Motor neuron (in vitro differentiated cells): ENCODE measurements at regions not wholly inside any gene's neighbourhood (a gene's known extent, or its start where the extent isn't known, plus 50 kb on each side); places are given as distances from the start of the nearest gene placed in this dataset.

Source experiments
- ATAC-seq, 8 experiments: fragments of 200-7000 bp; cut with Tn5 transposase; replicated peaks in 6 of 8; 2 replicates each; pipeline ENCODE4 v1.8.0; 2021; ENCODE audit warnings: mild to moderate bottlenecking in 8 of 8, moderate library complexity in 8 of 8
- H3K27ac ChIP-seq, 2 donors: fragments of 250-450 bp; sonication (Bioruptor Pico); 2 replicates each; pipeline ENCODE4 v1.9.0; 2021; ENCODE audit warnings: antibody characterized with exemption in 2 of 2, mild to moderate bottlenecking in 2 of 2, moderate library complexity in 1 of 2
- H3K4me1 ChIP-seq, 2 donors: fragments of 250-450 bp; sonication (Bioruptor Pico); replicated peaks in 1 of 2; 2 replicates each; pipeline ENCODE4 v1.6.1; 2021; ENCODE audit warnings: antibody characterized with exemption in 2 of 2, mild to moderate bottlenecking in 2 of 2, moderate library complexity in 1 of 2
- H3K4me3 ChIP-seq, 5 donors: fragments of 250-450 bp; sonication (Bioruptor Pico); 2 replicates each; pipeline ENCODE4 v1.9.0; 2021; ENCODE audit warnings: antibody characterized with exemption in 5 of 5, mild to moderate bottlenecking in 5 of 5, moderate library complexity in 4 of 5
- WGBS, 10 experiments: fragments of 450-650 bp; shearing (Covaris generic); methylation state at CpG; one replicate each; pipeline ENCODE4 v1.0.0; 2022; 5-methylcytosine and 5-hydroxymethylcytosine counted together
- in situ Hi-C, 9 experiments: fragments of 400-800 bp; cut with MboI; loops; one replicate each; pipeline ENCODE4 v1.15.0; 2021; ENCODE audit warnings: low sequenced_read_pairs in 9 of 9, low pct_unique_long_range_greater_than_20kb in 2 of 9; ENCODE audit not compliant: unreplicated experiment in 9 of 9

DNA sequence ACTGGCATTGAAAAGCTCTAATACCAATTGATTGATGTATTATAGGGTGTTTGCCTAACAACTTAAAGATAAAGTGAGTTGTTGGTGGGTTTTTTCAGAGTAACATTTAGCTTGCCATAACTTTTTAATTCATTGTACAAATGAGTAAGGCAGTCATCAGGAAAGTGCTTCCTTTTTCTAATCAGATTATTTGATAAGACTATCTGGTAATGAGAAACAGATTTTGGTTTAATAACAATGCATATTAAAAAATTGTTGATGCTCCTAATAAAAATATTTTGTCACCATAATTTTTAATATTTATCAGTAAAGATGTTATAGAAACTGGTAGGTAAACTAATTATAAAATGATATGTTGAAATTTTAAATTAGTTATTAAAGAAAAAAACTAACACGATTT lies 51.3 kb downstream of the BLTP1 start:
- ATAC-seq = no peak
- in situ Hi-C loops = loop anchor here in 1 of 9 experiments (25.0 kb wide), 1 partner anchor 241 kb away; the partner anchor contains the start of gene TRPC3

DNA sequence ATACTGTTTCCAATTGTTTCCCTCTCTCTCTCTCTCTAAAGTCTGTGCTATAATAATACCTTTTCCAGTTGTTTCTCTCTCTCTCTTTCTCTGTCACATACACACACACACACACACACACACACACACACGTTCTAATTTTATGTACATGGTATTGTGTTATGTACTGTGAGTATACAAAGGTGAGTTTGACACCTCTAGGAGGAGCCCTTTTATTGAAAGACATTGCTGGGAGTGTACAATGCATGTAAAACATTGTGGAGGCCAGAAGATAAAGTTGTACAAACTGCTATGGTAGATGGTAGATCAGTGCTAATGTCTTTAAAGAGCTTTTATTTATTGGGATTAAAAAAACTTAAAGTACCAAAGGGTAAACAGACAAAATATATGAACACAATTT lies 53.6 kb downstream of the BLTP1 start:
- in situ Hi-C loops = loop anchor here in 1 of 9 experiments (25.0 kb wide), 1 partner anchor 243 kb away; the partner anchor contains the start of gene TRPC3
- 17 to 71% methylated on average over 1 of the region's 1 CpG; no CpG with 5 or more reads in 8 of the 10 experiments for WGBS, 10 experiments
- Histone ChIP-seq H3K27ac (no peak overlapping the region), H3K4me3 (no peak overlapping the region), H3K4me1 (no peaks in the 10 kb centered on the region)
- no peak for ATAC-seq

More for the DNA sequence above, 51.3 kb downstream of the BLTP1 start:
- WGBS, 10 experiments = 90 to 100% (median 100%) methylated on average over 1 of the region's 1 CpG; no CpG with 5 or more reads in 1 of the 10 experiments
- H3K27ac ChIP-seq = no peak overlapping the region
- H3K4me3 ChIP-seq = no peak overlapping the region
- no peaks in the 10 kb centered on the region for H3K4me1 ChIP-seq

DNA sequence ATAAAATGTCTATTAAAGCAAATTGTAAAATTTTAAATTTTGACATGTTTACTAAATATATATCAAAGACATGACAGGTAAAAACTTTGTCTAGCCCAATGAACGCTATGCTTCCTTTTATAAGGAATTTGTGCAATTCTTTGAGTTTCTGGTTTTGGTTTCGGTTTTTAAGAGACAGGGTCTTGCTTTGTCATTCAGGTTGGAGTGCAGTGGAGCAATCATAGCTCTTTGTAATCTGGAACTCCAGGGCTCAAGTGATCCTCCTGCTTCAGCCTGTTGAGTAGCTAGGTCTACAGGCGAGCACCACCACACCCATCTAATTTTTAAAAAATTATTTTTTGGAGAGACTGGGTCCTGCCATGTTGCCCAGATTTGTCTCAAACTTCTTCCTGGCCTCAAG lies 60.7 kb downstream of the BLTP1 start:
- Histone ChIP-seq H3K4me3 (no peak overlapping the region), H3K4me1 (no peaks in the 10 kb centered on the region), H3K27ac (no peak overlapping the region)
- no peak for ATAC-seq
- in situ Hi-C loops = loop anchor here in 1 of 9 experiments (25.0 kb wide), 1 partner anchor 251 kb away; the partner anchor contains the start of gene TRPC3
- 94 to 100% (median 100%) methylated on average over 1 to 3 of the region's 3 CpGs for WGBS, 10 experiments

DNA sequence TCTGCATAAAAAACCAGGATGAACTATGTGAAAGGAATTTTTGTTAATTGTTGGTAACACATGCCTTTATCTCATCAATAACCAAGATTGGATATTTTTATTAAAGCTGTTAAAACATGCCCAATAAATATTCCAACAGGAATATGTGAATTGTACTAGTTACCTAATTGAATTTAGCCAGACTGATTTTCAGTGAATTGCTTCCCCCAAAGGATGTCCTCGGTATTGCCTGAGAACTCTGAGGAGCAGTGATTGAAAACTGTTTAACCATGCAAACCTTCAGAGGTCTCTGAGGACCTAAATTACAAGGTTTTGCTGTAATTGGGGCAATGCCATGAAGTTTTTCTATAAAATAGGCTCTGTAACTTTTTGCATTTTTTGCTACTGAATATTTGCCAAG lies 66.6 kb downstream of the BLTP1 start:
- H3K27ac ChIP-seq = no peak overlapping the region
- peak in 2 of 8 experiments; percentile 37 to 41 for ATAC-seq
- in situ Hi-C loops = loop anchor here in 1 of 9 experiments (25.0 kb wide), 1 partner anchor 256 kb away; the partner anchor contains the start of gene TRPC3
- no peak overlapping the region for H3K4me3 ChIP-seq
- WGBS, 10 experiments = 0 to 71% (median 50%) methylated on average over 1 of the region's 1 CpG; no CpG with 5 or more reads in 1 of the 10 experiments
- no peaks in the 10 kb centered on the region for H3K4me1 ChIP-seq

DNA sequence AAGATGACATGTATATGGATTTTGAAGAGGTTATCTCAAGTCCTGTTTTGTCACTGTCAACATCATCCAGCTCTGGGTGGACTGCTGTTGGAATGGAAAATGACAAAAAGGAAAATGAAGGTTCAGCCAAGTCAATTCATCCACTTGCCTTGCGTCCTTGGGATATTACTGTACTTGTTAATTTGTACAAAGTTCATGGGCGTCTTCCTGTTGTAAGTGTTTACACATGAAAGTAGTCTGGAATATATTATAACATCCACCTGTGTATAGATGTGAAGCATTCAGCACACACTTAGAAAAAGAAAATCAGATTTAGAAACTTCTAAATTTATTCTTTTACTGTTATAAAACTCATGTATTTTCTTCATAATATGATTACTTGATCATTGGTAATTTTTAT lies 67.2 kb downstream of the BLTP1 start:
- ATAC-seq = no peak

DNA sequence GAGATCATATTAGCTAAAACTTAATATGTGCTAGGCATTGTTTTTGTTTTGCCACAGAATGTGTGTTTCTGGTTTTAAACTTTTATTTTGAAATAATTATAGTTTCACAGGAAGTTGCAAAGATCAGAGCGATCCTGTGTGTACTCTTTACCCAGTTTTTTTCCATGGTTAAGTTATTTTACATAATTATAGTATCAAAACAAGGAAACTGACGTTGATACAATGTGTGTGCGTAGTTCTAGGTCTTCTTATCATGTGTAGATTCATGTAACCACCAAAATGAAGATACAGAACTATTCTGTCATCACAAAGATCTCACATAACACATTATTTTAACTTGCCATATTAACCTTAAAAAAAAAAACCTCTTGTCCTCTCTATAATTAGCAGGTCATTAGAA lies 69.2 kb downstream of the BLTP1 start:
- no peak overlapping the region for H3K4me3 ChIP-seq
- no peak for ATAC-seq
- in situ Hi-C loops = loop anchor here in 1 of 9 experiments (25.0 kb wide), 1 partner anchor 259 kb away; the partner anchor contains the start of gene TRPC3
- no peak overlapping the region for H3K27ac ChIP-seq
- no peaks in the 10 kb centered on the region for H3K4me1 ChIP-seq
- WGBS, 10 experiments = 78 to 100% (median 90%) methylated on average over 1 to 3 of the region's 3 CpGs

More for the DNA sequence above, 67.2 kb downstream of the BLTP1 start:
- in situ Hi-C loops = loop anchor here in 1 of 9 experiments (25.0 kb wide), 1 partner anchor 257 kb away; the partner anchor contains the start of gene TRPC3
- Histone ChIP-seq H3K4me1 (no peaks in the 10 kb centered on the region), H3K4me3 (no peak overlapping the region), H3K27ac (no peak overlapping the region)
- 67 to 100% (median 90%) methylated on average over 1 to 2 of the region's 2 CpGs; no CpG with 5 or more reads in 1 of the 10 experiments for WGBS, 10 experiments

DNA sequence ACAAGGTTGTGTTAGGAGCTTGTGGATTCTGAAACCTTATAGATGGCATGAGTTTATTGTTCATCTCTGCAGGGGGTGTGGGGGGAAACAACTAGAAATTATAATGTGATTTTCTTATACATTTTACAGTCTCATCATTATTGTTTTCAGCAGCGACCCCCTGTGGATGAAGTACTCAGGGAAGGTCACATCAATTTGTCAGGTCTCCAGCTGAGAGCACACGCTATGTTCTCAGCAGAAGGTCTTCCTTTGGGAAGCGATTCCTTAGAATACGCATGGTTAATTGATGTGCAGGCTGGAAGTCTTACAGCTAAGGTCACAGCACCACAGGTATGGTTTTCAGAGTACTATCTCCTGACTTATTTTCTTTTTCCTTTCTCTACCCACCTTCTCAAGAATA lies 72.2 kb downstream of the BLTP1 start:
- 0 to 85% (median 75%) methylated on average over 1 to 4 of the region's 4 CpGs; no CpG with 5 or more reads in 4 of the 10 experiments for WGBS, 10 experiments
- H3K4me3 ChIP-seq = no peak overlapping the region
- H3K4me1 ChIP-seq = no peaks in the 10 kb centered on the region
- no peak for ATAC-seq
- H3K27ac ChIP-seq = no peak overlapping the region
- in situ Hi-C loops = loop anchor here in 1 of 9 experiments (25.0 kb wide), 1 partner anchor 262 kb away; the partner anchor contains the start of gene TRPC3

DNA sequence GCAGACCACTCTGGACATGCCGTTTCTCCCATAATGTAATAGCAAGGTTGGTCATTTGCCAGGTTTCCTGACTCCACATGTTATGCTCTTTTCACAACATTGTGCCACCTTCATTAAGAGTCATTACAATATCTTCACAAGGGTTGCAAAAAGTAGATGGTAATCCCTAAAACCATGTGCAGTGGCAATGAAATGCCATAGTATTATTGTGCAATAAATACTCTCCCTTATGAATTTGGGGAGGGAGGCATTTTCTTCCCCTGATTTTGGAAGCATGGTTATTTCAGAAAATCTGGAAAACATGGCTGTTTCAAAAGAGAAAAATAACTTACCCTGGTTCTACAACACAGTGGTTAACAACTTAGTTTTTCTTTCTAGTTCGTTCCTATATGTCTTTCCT lies 75.1 kb downstream of the BLTP1 start:
- ATAC-seq = no peak
- no peaks in the 10 kb centered on the region for H3K4me1 ChIP-seq
- in situ Hi-C loops = no loop called here
- H3K4me3 ChIP-seq = no peak overlapping the region
- H3K27ac ChIP-seq = no peak overlapping the region
- 64 to 100% (median 92%) methylated on average over 1 to 2 of the region's 2 CpGs; no CpG with 5 or more reads in 2 of the 10 experiments for WGBS, 10 experiments

DNA sequence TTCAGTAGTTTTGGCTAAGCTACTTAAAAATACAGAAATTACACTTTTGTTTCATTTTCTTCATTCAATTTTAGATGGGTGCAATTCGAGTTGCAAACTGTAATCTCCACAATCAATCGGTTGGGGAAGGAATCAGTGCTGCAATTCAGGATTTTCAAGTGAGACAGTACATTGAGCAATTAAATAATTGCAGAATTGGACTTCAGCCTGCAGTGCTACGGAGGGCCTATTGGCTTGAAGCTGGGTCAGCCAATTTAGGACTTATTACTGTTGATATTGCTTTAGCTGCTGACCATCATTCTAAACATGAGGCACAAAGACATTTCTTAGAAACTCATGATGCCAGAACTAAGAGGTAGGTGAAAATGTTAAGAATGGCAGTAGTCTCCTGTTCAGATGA lies 77.7 kb downstream of the BLTP1 start:
- WGBS, 10 experiments = 58 to 100% (median 86%) methylated on average over 1 to 3 of the region's 3 CpGs
- ATAC-seq = no peak
- no peaks in the 10 kb centered on the region for H3K4me1 ChIP-seq
- no peak overlapping the region for H3K27ac ChIP-seq
- in situ Hi-C loops = no loop called here
- no peak overlapping the region for H3K4me3 ChIP-seq

DNA sequence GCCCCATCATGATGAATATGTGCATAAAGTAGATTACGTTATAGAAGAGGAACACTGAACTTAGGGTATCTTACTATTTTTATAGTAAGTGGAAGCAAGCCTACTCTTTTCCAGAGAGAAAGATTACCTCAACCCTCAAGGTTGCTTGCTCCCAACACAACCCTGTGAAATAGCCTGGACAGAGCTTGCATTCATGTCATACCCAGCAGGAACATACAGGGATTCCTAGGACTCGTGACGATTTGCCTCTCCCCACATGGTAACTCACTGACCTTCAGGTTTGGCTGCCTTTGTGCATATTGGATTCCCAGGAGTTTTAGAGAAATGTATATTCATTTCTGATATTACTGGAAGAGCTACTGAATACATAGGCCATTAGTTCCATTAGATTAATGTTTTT lies 80.5 kb downstream of the BLTP1 start:
- H3K27ac ChIP-seq = no peak overlapping the region
- H3K4me1 ChIP-seq = no peaks in the 10 kb centered on the region
- WGBS, 10 experiments = 75 to 100% (median 93%) methylated on average over 1 to 3 of the region's 3 CpGs; no CpG with 5 or more reads in 2 of the 10 experiments
- in situ Hi-C loops = no loop called here
- ATAC-seq = no peak
- no peak overlapping the region for H3K4me3 ChIP-seq

DNA sequence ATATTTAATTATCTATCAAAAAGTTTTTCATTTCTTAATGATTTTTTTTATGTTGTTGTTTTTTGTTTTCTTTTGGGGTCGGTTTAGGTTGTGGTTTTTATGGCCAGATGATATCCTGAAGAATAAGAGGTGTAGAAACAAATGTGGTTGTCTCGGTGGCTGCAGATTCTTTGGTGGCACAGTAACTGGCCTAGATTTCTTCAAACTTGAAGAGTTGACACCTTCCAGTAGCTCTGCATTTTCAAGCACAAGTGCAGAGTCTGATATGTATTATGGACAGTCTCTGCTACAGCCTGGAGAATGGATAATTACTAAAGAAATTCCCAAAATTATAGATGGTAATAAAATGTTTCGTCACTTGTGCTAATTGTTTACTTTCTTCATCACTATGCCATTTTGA lies 82.6 kb downstream of the BLTP1 start:
- no peak for ATAC-seq
- WGBS, 10 experiments = 80 to 100% (median 93%) methylated on average over 1 to 3 of the region's 3 CpGs
- in situ Hi-C loops = no loop called here
- Histone ChIP-seq H3K27ac (no peak overlapping the region), H3K4me3 (no peak overlapping the region), H3K4me1 (no peaks in the 10 kb centered on the region)

DNA sequence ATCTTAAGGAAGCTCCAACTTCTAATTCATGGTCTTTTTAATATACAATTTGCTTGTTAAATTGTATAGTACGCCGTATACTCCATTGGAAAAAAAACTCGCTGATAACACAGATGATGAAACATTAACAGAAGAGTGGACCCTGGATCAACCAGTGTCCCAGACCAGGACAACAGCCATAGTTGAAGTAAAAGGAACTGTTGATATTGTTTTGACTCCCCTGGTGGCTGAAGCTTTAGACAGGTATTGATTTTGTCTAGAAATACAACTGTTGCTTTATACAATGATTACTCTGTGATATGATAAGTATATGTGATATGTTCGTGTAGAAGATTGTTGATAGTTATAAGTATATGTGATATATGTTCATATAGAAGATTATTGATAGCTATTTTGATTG lies 91.7 kb downstream of the BLTP1 start:
- Histone ChIP-seq H3K27ac (no peak overlapping the region), H3K4me3 (no peak overlapping the region), H3K4me1 (no peaks in the 10 kb centered on the region)
- ATAC-seq = no peak
- in situ Hi-C loops = no loop called here
- WGBS, 10 experiments = 90 to 100% (median 100%) methylated on average over 1 to 4 of the region's 4 CpGs; no CpG with 5 or more reads in 1 of the 10 experiments

DNA sequence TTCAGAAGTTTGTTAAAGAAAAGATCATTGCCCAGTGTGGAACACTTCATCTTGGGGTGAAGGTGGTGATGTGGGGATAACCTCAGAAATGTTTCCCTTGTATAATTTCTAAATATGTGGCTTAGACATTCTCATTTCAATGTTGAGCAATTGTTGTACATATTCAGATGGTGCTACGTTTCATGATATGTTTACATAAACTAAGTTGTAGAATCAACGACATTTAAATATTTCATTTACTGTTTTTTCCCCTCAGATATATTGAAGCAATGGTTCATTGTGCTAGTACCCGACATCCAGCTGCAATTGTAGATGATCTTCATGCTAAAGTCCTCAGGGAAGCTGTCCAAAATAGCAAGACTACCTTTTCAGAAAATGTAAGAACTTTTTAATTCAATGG lies 92.6 kb downstream of the BLTP1 start:
- 0 to 100% (median 76%) methylated on average over 1 to 3 of the region's 3 CpGs for WGBS, 10 experiments
- ATAC-seq = peak in 1 of 8 experiments; percentile 94
- in situ Hi-C loops = no loop called here

DNA sequence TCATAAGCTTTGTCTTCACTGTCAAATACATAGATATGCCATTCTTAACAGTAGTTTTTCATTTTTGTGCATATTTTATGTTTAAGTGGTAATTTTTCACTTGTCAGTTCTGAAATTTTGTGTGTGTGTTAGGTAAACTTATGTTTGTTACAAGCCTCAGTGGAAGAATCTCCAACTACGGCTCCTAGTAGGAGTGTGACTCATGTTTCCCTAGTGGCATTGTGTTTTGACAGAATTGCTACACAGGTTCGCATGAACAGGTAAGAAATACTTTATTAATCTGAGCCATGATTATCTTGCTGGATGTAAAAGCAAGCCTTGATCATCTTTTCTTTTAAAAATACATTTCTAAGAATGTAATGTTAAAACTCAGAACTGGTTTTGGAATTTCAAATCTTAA lies 94.4 kb downstream of the BLTP1 start:
- in situ Hi-C loops = no loop called here
- Histone ChIP-seq H3K4me1 (no peaks in the 10 kb centered on the region), H3K4me3 (no peak overlapping the region), H3K27ac (no peak overlapping the region)
- 86 to 100% (median 100%) methylated on average over 1 to 2 of the region's 2 CpGs; no CpG with 5 or more reads in 2 of the 10 experiments for whole genome bisulfite sequencing, 10 experiments
- no peak for ATAC-seq

More for the DNA sequence above, 92.6 kb downstream of the BLTP1 start:
- Histone ChIP-seq H3K27ac (no peak overlapping the region), H3K4me1 (no peaks in the 10 kb centered on the region), H3K4me3 (no peak overlapping the region)
